Effector memory CD4-positive, alpha-beta T cell (primary cell): ENCODE measurements at regions not wholly inside any gene's neighbourhood (a gene's known extent, or its start where the extent isn't known, plus 50 kb on each side); places are given as distances from the start of the nearest gene placed in this dataset.

Experiments used
- DNase-seq, 3 donors: peaks; one replicate each; pipeline ENCODE4 v3.0.0-alpha.2; 2020
- H3K27ac ChIP-seq: 2 replicates; pipeline ENCODE4 v1.7.0; 2013; ENCODE audit warnings: mild to moderate bottlenecking, low read length, moderate library complexity; ENCODE audit not compliant: insufficient read depth, poor library complexity, severe bottlenecking
- H3K27me3 ChIP-seq: replicated peaks from 2 replicates; pipeline ENCODE4 v1.7.0; 2013; ENCODE audit warnings: mild to moderate bottlenecking, low read length; ENCODE audit not compliant: insufficient read depth, control insufficient read depth, poor library complexity, severe bottlenecking
- H3K36me3 ChIP-seq: 2 replicates; pipeline ENCODE4 v1.7.0; 2013; ENCODE audit warnings: mild to moderate bottlenecking, low read length, moderate library complexity; ENCODE audit not compliant: control insufficient read depth, insufficient read depth
- H3K4me1 ChIP-seq: 2 replicates; pipeline ENCODE4 v1.7.0; 2013; ENCODE audit warnings: low read length, mild to moderate bottlenecking; ENCODE audit not compliant: control insufficient read depth, insufficient read depth, poor library complexity, severe bottlenecking
- H3K4me3 ChIP-seq: 2 replicates; pipeline ENCODE4 v1.7.0; 2013; ENCODE audit warnings: low read length, low read depth, mild to moderate bottlenecking; ENCODE audit not compliant: insufficient read depth, poor library complexity, severe bottlenecking
- H3K9me3 ChIP-seq: 2 replicates; pipeline ENCODE4 v1.7.0; 2013; ENCODE audit warnings: mild to moderate bottlenecking, low read length, moderate library complexity; ENCODE audit not compliant: control insufficient read depth

DNA sequence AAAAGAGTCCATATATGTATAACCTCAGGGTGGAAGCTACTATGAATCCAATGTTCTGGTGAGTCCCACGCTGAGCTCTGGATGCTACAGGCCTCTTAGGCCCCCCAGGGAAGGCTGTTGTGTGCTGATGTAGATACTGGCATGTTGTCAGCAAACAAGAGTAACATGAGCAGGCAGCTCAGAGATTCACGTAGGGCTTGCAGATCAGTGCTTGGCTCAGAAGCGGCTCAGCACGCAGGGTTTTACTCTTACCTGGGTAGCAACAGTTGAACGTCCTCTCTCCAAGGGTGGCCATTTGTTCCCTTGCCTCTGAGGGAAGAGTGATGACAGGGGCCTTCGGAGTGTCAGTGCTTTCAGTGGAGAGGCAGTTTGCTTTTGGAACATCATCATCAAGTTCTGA is 93.4 kb downstream of the ZFP64 start:
- H3K27me3 ChIP-seq, result no peaks in the 10 kb centered on the region
- H3K9me3 ChIP-seq, result no peaks in the 10 kb centered on the region
- no peaks in the 10 kb centered on the region for H3K4me1 ChIP-seq
- H3K36me3 ChIP-seq, result no peaks in the 10 kb centered on the region
- DNase-seq, result no peak
- no peak overlapping the region for H3K4me3 ChIP-seq
- H3K27ac ChIP-seq, result no peak overlapping the region

DNA sequence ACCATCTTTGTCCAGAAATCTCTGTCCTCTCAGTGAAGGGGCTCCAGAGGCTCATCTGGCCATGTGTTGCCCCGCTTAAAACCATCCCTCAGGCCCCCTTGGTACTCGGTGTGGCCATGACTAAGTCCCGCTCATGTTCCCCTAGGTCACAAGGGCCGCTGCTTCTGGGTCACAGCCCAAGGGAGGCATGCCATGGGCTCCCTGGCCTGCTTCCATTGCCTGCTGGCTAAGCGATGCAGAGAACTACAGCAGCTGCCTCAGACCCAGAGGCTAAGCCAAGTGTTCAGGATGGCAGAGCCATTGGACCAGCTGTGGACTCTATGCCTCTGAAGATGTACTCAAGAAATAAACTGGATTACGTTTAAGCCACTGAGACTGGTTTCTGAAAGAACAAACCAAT is 95.5 kb downstream of the ZFP64 start:
- no peaks in the 10 kb centered on the region for H3K9me3 ChIP-seq
- H3K27ac ChIP-seq, result no peak overlapping the region
- H3K36me3 ChIP-seq, result no peaks in the 10 kb centered on the region
- no peaks in the 10 kb centered on the region for H3K27me3 ChIP-seq
- no peaks in the 10 kb centered on the region for H3K4me1 ChIP-seq
- DNase-seq, result no peak
- no peak overlapping the region for H3K4me3 ChIP-seq

DNA sequence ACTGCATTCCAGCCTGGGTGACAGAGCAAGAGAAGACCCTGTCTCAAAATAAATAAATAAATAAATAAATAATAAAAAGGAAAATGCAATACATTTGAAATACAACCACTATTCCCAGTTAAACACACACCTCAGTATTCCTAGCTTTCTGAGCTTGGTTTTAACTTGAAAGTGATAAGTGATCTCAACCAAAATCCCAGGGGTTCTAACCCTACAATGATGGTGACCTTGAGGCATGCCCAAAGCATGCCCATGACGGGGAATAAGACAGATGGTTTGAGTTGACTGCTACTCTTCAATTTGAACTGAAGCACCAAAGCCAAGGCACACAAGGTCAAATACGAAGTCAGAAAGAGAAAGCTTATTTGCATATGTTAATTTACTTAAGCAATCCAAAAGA is 96.9 kb downstream of the ZFP64 start:
- Histone ChIP-seq H3K4me3 (no peak overlapping the region), H3K36me3 (no peaks in the 10 kb centered on the region), H3K4me1 (no peaks in the 10 kb centered on the region), H3K9me3 (no peaks in the 10 kb centered on the region), H3K27me3 (no peaks in the 10 kb centered on the region), H3K27ac (no peak overlapping the region)
- DNase-seq, result no peak

DNA sequence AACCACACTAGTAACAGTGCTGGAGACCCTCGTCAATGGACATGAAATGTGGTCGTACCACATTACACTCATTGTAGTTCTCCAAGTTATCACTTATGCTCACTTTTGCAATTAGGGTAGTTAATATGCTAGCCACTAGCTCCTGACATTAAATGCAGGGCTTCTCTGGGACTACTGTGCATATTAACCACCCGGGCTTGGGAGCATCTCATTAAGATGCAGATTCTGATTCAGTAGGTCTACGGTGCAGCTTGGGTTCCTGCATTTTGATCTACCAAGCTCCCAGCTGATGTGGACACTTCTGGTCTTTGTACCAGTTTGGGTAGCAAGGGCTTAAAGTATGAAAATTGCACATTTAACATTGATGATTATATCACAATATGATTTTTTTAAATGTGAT is 98.0 kb downstream of the ZFP64 start:
- no peak overlapping the region for H3K4me3 ChIP-seq
- no peaks in the 10 kb centered on the region for H3K27me3 ChIP-seq
- no peaks in the 10 kb centered on the region for H3K9me3 ChIP-seq
- no peak for DNase-seq
- H3K36me3 ChIP-seq, result no peaks in the 10 kb centered on the region
- no peak overlapping the region for H3K27ac ChIP-seq
- no peaks in the 10 kb centered on the region for H3K4me1 ChIP-seq

- Histone ChIP-seq H3K4me1 (no peaks in the 10 kb centered on the region), H3K36me3 (peaks cover 6% of the 10 kb centered on the region), H3K4me3 (no peak overlapping the region), H3K27me3 (no peaks in the 10 kb centered on the region), H3K9me3 (no peaks in the 10 kb centered on the region), H3K27ac (no peak overlapping the region)
- no peak for DNase-seq
Measured at GRCh38 chr20:52090035-52090434, 101.5 kb downstream of the ZFP64 start.

DNA sequence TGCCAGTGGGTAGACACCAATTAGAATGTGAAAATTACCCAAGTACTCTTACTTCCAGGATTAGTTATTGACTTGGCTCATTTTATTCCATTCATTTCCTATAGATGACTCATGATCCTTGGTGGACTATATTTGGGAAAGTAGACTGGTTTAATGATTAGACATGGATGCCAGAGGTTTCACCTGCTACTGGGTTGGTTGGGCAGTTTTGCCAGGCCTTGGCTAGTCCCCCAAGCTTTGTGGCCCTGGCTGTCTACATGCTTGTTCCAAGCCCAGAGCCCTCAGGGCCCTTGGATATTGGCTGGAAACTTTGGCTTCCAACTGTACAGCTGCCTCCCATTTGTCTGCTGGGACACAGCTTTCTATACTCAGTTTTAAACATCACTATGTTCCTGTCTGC is 104.1 kb downstream of the ZFP64 start:
- no peaks in the 10 kb centered on the region for H3K9me3 ChIP-seq
- no peak for DNase-seq
- peaks cover 6% of the 10 kb centered on the region for H3K36me3 ChIP-seq
- no peaks in the 10 kb centered on the region for H3K27me3 ChIP-seq
- H3K4me1 ChIP-seq, result no peaks in the 10 kb centered on the region
- H3K27ac ChIP-seq, result no peak overlapping the region
- H3K4me3 ChIP-seq, result no peak overlapping the region

- no peaks in the 10 kb centered on the region for H3K4me1 ChIP-seq
- H3K9me3 ChIP-seq, result no peaks in the 10 kb centered on the region
- DNase-seq, result no peak
- H3K27ac ChIP-seq, result no peak overlapping the region
- no peak overlapping the region for H3K4me3 ChIP-seq
- H3K27me3 ChIP-seq, result no peaks in the 10 kb centered on the region
- peaks cover 6% of the 10 kb centered on the region for H3K36me3 ChIP-seq
Measured at GRCh38 chr20:52086878-52087277, 104.7 kb downstream of the ZFP64 start.

DNA sequence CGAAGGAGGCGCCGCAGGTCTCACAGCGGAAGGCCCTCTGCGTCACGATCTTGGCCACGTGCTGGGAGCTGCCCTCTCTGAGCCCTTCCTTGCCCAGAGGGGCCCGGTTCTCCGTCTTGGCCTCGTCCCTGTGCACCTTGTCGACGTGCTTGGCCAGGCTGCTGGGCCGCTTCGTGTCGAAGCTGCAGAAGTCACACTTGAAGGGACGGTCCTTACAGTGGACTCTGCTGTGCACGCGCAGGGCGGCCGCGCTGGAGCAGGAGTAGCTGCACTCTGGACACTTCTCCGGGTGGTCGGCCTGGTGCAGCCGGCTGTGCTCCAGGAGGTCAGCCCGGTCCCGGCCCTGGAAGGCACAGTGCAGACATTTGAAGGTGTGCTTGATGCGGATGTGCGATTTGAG is 106.9 kb downstream of the ZFP64 start:
- no peak overlapping the region for H3K27ac ChIP-seq
- no peak for DNase-seq
- no peaks in the 10 kb centered on the region for H3K4me1 ChIP-seq
- no peaks in the 10 kb centered on the region for H3K9me3 ChIP-seq
- H3K4me3 ChIP-seq, result no peak overlapping the region
- no peaks in the 10 kb centered on the region for H3K27me3 ChIP-seq
- H3K36me3 ChIP-seq, result peaks cover 6% of the 10 kb centered on the region

- Histone ChIP-seq H3K27me3 (no peaks in the 10 kb centered on the region), H3K4me1 (no peaks in the 10 kb centered on the region), H3K27ac (no peak overlapping the region), H3K4me3 (no peak overlapping the region), H3K9me3 (no peaks in the 10 kb centered on the region), H3K36me3 (peaks cover 6% of the 10 kb centered on the region)
- peak in 1 of 3 donors; percentile 11 for DNase-seq
Measured at GRCh38 chr20:52083627-52084232, 107.8 kb downstream of the ZFP64 start.

DNA sequence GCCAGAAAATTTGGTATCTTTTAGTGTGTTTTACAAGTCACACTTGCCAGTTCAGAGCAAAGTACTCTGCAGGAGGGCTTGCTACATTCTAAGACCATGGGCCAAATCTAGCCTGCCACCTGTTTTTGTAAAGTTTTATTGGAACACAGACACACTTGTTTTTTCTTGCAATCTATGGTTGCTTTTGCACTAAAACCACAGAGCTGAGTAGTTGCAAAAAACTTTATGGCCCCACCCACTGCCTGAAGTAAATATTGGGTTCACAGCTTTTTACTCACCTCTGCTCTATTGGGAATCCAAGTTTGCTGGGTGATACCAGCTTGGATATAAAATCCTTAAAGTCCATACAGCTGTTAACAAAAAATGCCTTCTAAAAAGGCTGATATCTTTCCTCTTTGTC is 109.0 kb downstream of the ZFP64 start:
- Histone ChIP-seq H3K36me3 (peaks cover 6% of the 10 kb centered on the region), H3K4me1 (no peaks in the 10 kb centered on the region), H3K4me3 (no peak overlapping the region), H3K9me3 (no peaks in the 10 kb centered on the region), H3K27ac (no peak overlapping the region), H3K27me3 (no peaks in the 10 kb centered on the region)
- no peak for DNase-seq
